ENCODE measurements at regions not wholly inside any gene's neighbourhood (a gene's known extent, or its start where the extent isn't known, plus 50 kb on each side); places are given as distances from the start of the nearest gene placed in this dataset.
"Not testable (repeated sequence)": the region's sequence is repeated elsewhere in the genome, so short reads cannot be mapped to it uniquely, and the experiment has no call there.

DNA sequence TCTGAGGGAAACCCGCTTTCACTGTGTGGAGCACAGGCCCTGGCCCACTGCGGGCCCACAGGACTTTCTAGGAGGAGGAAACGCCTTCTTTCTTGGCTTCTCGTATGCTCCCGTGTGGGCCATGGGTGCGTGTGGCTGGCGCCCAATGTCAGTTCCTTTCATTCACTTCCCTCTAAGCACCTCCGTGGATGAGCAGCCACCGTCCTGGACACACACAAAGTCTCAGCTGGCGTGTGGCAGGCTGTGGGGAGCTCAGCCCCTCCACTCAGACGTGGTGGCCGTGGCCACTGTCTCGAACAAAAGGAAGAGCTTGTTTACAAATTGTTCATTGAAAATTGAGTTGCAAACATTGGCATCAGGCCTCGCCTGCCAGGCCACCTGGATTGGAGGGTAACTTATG, 240.0 kb upstream of the SGCG start:
- no peak overlapping the region for H3K27ac ChIP-seq (ENCODE audit: low read depth, low read length)
- H3K79me2 ChIP-seq (ENCODE audit: control insufficient read depth, insufficient read depth, low read length, poor library complexity), result no peaks in the 10 kb centered on the region
- H2AK5ac ChIP-seq (ENCODE audit: low read length), result no peak overlapping the region
- no peak overlapping the region for H3K9ac ChIP-seq (ENCODE audit: low read length)
- no peak overlapping the region for H2AFZ ChIP-seq (ENCODE audit: insufficient read depth, low read length, poor library complexity)
- peaks cover 11% of the 10 kb centered on the region for H3K9me3 ChIP-seq (ENCODE audit: insufficient read depth, low read depth, low read length)
- H4K8ac ChIP-seq (ENCODE audit: low read depth, low read length), result no peak overlapping the region
- H3K23ac ChIP-seq (ENCODE audit: low read length), result no peak overlapping the region
- H3K36me3 ChIP-seq (ENCODE audit: control insufficient read depth in 1 of 2, insufficient read depth in 2 of 2, low read length in 2 of 2), result no peaks in the 10 kb centered on the region
- no peak overlapping the region for H2BK5ac ChIP-seq (ENCODE audit: low read depth, low read length, poor library complexity)
- no peak overlapping the region for H2BK120ac ChIP-seq (ENCODE audit: insufficient read depth, low read length, poor library complexity)
- no peak overlapping the region for H3K14ac ChIP-seq (ENCODE audit: low read length)
- DNase-seq, result no peak
- H4K91ac ChIP-seq (ENCODE audit: low read depth, low read length), result no peak overlapping the region
- H3K4me2 ChIP-seq (ENCODE audit: low read length), result no peak overlapping the region
- H3K27me3 ChIP-seq (ENCODE audit: insufficient read depth, low read length), result no peaks in the 10 kb centered on the region
- no peaks in the 10 kb centered on the region for H3K4me1 ChIP-seq (ENCODE audit: control insufficient read depth in 1 of 2, insufficient read depth in 2 of 2, low read length in 2 of 2)
- no peak overlapping the region for H4K12ac ChIP-seq (ENCODE audit: low read depth, low read length)
- H3K79me1 ChIP-seq (ENCODE audit: low read length), result no peaks in the 10 kb centered on the region
- H3K4me3 ChIP-seq (ENCODE audit: low read depth, low read length), result no peak overlapping the region
- H2BK12ac ChIP-seq (ENCODE audit: low read length), result no peak overlapping the region
- WGBS (ENCODE audit: extremely low coverage, insufficient coverage, insufficient read length), result no CpG with 5 or more reads among the region's 14 CpGs
- H3K18ac ChIP-seq (ENCODE audit: low read length), result no peak overlapping the region
- H3K4ac ChIP-seq (ENCODE audit: low read depth, low read length), result no peak overlapping the region

DNA sequence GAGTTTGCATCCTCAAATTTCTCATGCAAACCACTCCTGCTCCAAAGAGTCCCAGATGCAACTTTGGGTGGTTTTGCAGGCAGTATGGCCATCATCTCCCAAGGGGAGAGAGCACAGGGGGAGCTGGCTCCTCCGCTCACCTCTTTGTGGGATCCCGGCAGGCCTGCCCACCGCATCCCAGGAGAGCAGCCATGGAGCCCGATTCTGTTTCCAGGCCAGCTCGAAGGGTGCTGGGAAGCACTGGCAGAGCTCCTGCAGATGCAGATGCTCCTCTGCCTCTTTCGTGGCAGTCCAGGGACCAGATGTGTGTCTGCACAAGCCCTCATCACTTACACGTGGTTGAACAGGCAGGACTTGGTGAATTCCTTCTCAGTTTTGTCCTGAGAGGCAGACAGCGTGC, 239.3 kb upstream of the SGCG start:
- H2AFZ ChIP-seq (ENCODE audit: insufficient read depth, low read length, poor library complexity); H3K14ac ChIP-seq (ENCODE audit: low read length); H3K79me1 ChIP-seq (ENCODE audit: low read length); H3K4ac ChIP-seq (ENCODE audit: low read depth, low read length); DNase-seq; H2AK5ac ChIP-seq (ENCODE audit: low read length); H3K27ac ChIP-seq (ENCODE audit: low read depth, low read length); H4K8ac ChIP-seq (ENCODE audit: low read depth, low read length); H2BK5ac ChIP-seq (ENCODE audit: low read depth, low read length, poor library complexity); H3K4me1 ChIP-seq (ENCODE audit: control insufficient read depth in 1 of 2, insufficient read depth in 2 of 2, low read length in 2 of 2); H3K4me2 ChIP-seq (ENCODE audit: low read length); H3K18ac ChIP-seq (ENCODE audit: low read length); H3K4me3 ChIP-seq (ENCODE audit: low read depth, low read length); H3K36me3 ChIP-seq (ENCODE audit: control insufficient read depth in 1 of 2, insufficient read depth in 2 of 2, low read length in 2 of 2); H4K12ac ChIP-seq (ENCODE audit: low read depth, low read length); H3K27me3 ChIP-seq (ENCODE audit: insufficient read depth, low read length); H4K91ac ChIP-seq (ENCODE audit: low read depth, low read length); H3K79me2 ChIP-seq (ENCODE audit: control insufficient read depth, insufficient read depth, low read length, poor library complexity); H2BK120ac ChIP-seq (ENCODE audit: insufficient read depth, low read length, poor library complexity); H3K9ac ChIP-seq (ENCODE audit: low read length); H2BK12ac ChIP-seq (ENCODE audit: low read length); H3K23ac ChIP-seq (ENCODE audit: low read length): not testable (repeated sequence)
- whole genome bisulfite sequencing (ENCODE audit: extremely low coverage, insufficient coverage, insufficient read length), result no CpG with 5 or more reads among the region's 8 CpGs
- H3K9me3 ChIP-seq (ENCODE audit: insufficient read depth, low read depth, low read length), result peaks cover 11% of the 10 kb centered on the region

DNA sequence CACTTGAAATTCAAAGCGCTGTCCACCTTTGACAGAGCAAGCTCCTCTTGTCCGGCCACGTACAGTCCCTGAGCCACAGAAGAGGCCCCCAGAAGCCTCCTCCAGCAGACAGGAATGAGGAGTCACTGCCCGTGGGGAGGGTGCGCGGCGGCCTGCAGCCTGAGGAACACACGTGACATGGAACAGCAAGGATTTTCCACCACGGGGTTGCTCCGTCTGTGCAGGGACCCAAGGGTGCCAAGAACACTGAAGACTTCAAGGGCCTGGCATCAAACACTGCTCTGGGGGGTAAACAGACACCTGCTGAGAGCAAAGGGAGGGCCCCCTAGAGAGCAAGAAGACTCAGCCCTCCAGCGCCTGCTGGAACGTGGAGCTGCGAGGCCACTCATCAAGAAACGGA, 237.9 kb upstream of the SGCG start:
- not testable (repeated sequence) for H3K79me2 ChIP-seq (ENCODE audit: control insufficient read depth, insufficient read depth, low read length, poor library complexity); H3K36me3 ChIP-seq (ENCODE audit: control insufficient read depth in 1 of 2, insufficient read depth in 2 of 2, low read length in 2 of 2); H3K18ac ChIP-seq (ENCODE audit: low read length); H3K4ac ChIP-seq (ENCODE audit: low read depth, low read length); H4K91ac ChIP-seq (ENCODE audit: low read depth, low read length); H2AFZ ChIP-seq (ENCODE audit: insufficient read depth, low read length, poor library complexity); H2BK120ac ChIP-seq (ENCODE audit: insufficient read depth, low read length, poor library complexity); H3K4me3 ChIP-seq (ENCODE audit: low read depth, low read length); H3K14ac ChIP-seq (ENCODE audit: low read length); H3K27ac ChIP-seq (ENCODE audit: low read depth, low read length); H2BK5ac ChIP-seq (ENCODE audit: low read depth, low read length, poor library complexity); H4K8ac ChIP-seq (ENCODE audit: low read depth, low read length); H2AK5ac ChIP-seq (ENCODE audit: low read length); H3K4me1 ChIP-seq (ENCODE audit: control insufficient read depth in 1 of 2, insufficient read depth in 2 of 2, low read length in 2 of 2); H3K9ac ChIP-seq (ENCODE audit: low read length); H4K12ac ChIP-seq (ENCODE audit: low read depth, low read length); DNase-seq; H3K27me3 ChIP-seq (ENCODE audit: insufficient read depth, low read length); H3K4me2 ChIP-seq (ENCODE audit: low read length); H3K23ac ChIP-seq (ENCODE audit: low read length); H3K79me1 ChIP-seq (ENCODE audit: low read length); H2BK12ac ChIP-seq (ENCODE audit: low read length)
- WGBS (ENCODE audit: extremely low coverage, insufficient coverage, insufficient read length), result no CpG with 5 or more reads among the region's 14 CpGs
- peaks cover 11% of the 10 kb centered on the region for H3K9me3 ChIP-seq (ENCODE audit: insufficient read depth, low read depth, low read length)

DNA sequence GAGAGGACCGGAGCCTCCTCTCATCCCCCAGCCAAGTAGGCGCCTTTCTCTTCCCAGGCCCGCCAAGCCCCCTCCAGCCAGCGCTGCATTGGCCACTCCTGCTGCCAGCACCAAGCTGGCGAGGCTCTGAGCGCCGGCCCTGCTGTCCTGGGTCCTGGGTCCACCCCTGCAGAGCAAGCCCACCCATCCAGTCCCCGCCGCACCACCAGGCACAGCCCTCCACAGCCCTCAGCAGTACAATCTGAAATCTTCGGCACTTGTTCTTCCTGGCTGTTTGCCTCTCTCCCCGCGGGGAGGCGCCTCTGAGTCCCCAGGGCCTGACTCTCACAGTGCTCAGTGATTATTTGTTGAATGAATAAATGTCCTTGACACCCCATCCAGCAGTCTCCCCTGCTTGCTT, 236.4 kb upstream of the SGCG start:
- H3K9me3 ChIP-seq (ENCODE audit: insufficient read depth, low read depth, low read length), result peaks cover 6% of the 10 kb centered on the region
- H2BK5ac ChIP-seq (ENCODE audit: low read depth, low read length, poor library complexity), result no peak overlapping the region
- no peak overlapping the region for H4K91ac ChIP-seq (ENCODE audit: low read depth, low read length)
- peak in 1 of 2 donors; percentile 11 for DNase-seq
- no peaks in the 10 kb centered on the region for H3K36me3 ChIP-seq (ENCODE audit: control insufficient read depth in 1 of 2, insufficient read depth in 2 of 2, low read length in 2 of 2)
- no peak overlapping the region for H2AK5ac ChIP-seq (ENCODE audit: low read length)
- no peaks in the 10 kb centered on the region for H3K4me1 ChIP-seq (ENCODE audit: control insufficient read depth in 1 of 2, insufficient read depth in 2 of 2, low read length in 2 of 2)
- no peaks in the 10 kb centered on the region for H3K27me3 ChIP-seq (ENCODE audit: insufficient read depth, low read length)
- no CpG with 5 or more reads among the region's 13 CpGs for WGBS (ENCODE audit: extremely low coverage, insufficient coverage, insufficient read length)
- H3K9ac ChIP-seq (ENCODE audit: low read length), result no peak overlapping the region
- no peak overlapping the region for H3K4me3 ChIP-seq (ENCODE audit: low read depth, low read length)
- H4K12ac ChIP-seq (ENCODE audit: low read depth, low read length), result no peak overlapping the region
- no peak overlapping the region for H3K23ac ChIP-seq (ENCODE audit: low read length)
- no peaks in the 10 kb centered on the region for H3K79me1 ChIP-seq (ENCODE audit: low read length)
- H3K4ac ChIP-seq (ENCODE audit: low read depth, low read length), result no peak overlapping the region
- no peak overlapping the region for H3K27ac ChIP-seq (ENCODE audit: low read depth, low read length)
- H2BK120ac ChIP-seq (ENCODE audit: insufficient read depth, low read length, poor library complexity), result no peak overlapping the region
- no peak overlapping the region for H2BK12ac ChIP-seq (ENCODE audit: low read length)
- H3K14ac ChIP-seq (ENCODE audit: low read length), result no peak overlapping the region
- no peak overlapping the region for H4K8ac ChIP-seq (ENCODE audit: low read depth, low read length)
- H3K79me2 ChIP-seq (ENCODE audit: control insufficient read depth, insufficient read depth, low read length, poor library complexity), result no peaks in the 10 kb centered on the region
- no peak overlapping the region for H3K18ac ChIP-seq (ENCODE audit: low read length)
- no peak overlapping the region for H2AFZ ChIP-seq (ENCODE audit: insufficient read depth, low read length, poor library complexity)
- no peak overlapping the region for H3K4me2 ChIP-seq (ENCODE audit: low read length)
